SK-N-SH (cell line): ENCODE measurements at regions not wholly inside any gene's neighbourhood (a gene's known extent, or its start where the extent isn't known, plus 50 kb on each side); places are given as distances from the start of the nearest gene placed in this dataset.

Experiments used
- CTCF ChIA-PET: fragments of 300-600, 350-600 bp; formaldehyde crosslinking; extraction: SDS; loops from one replicate; lab custom pipeline; 2021; lab: Yijun Ruan, JAX
- POLR2A ChIA-PET: fragments of 350-600 bp; sonication (Branson Sonifier 250); formaldehyde crosslinking; extraction: SDS; loops from one replicate; lab custom pipeline; 2020; ENCODE audit warnings: antibody characterized with exemption, inconsistent platforms; lab: Yijun Ruan, JAX
- DNase-seq: peaks from one replicate; pipeline ENCODE4 v3.0.0; 2012
- H2AFZ ChIP-seq: fragments of 200-600 bp; sonication (generic); 2 replicates; pipeline ENCODE4 v1.8.1; 2016; ENCODE audit warnings: antibody characterized with exemption, mild to moderate bottlenecking, low read depth
- H3F3A ChIP-seq: fragments of 200-600 bp; sonication (generic); replicated peaks from 2 replicates; pipeline ENCODE3; 2016; ENCODE audit warnings: antibody characterized with exemption, mild to moderate bottlenecking; ENCODE audit not compliant: insufficient read depth
- H3K27ac ChIP-seq, 2 experiments: fragments of 200-500 bp in 1 of 2; fragments of 200-600 bp in 1 of 2; sonication (Bioruptor generic) in 1 of 2; sonication (generic), shearing (Covaris generic) in 1 of 2; 2 replicates each; pipeline versions ENCODE4 v1.5.1 to v1.6.1; 2014 to 2016; ENCODE audit warnings: low read depth in 2 of 2, inconsistent platforms in 1 of 2, low read length in 1 of 2, mild to moderate bottlenecking in 1 of 2, mixed read lengths in 1 of 2
- H3K27me3 ChIP-seq: fragments of 200-600 bp; sonication (generic), shearing (Covaris generic); 2 replicates; pipeline ENCODE4 v1.6.1; 2016; ENCODE audit warnings: mixed run types; ENCODE audit not compliant: insufficient read depth
- H3K36me3 ChIP-seq, 2 experiments: fragments of 200-500 bp in 1 of 2; fragments of 200-600 bp in 1 of 2; sonication (Bioruptor generic) in 1 of 2; sonication (generic) in 1 of 2; replicated peaks in 1 of 2; 2 replicates each; pipeline versions ENCODE3 to v1.5.1; 2014 to 2016; ENCODE audit warnings: low read length in 1 of 2, mild to moderate bottlenecking in 1 of 2; ENCODE audit not compliant: insufficient read depth in 2 of 2, control insufficient read depth in 1 of 2
- H3K4me1 ChIP-seq, 2 experiments: fragments of 200-500 bp in 1 of 2; fragments of 200-600 bp in 1 of 2; sonication (Bioruptor generic) in 1 of 2; sonication (generic), shearing (Covaris generic) in 1 of 2; 2 replicates each; pipeline versions ENCODE4 v1.5.1 to v1.6.1; 2014 to 2016; ENCODE audit warnings: low read depth in 1 of 2, low read length in 1 of 2, mixed run types in 1 of 2; ENCODE audit not compliant: insufficient read depth in 2 of 2, control insufficient read depth in 1 of 2
- H3K4me2 ChIP-seq: fragments of 200-600 bp; sonication (generic), shearing (Covaris generic); 2 replicates; pipeline ENCODE4 v1.6.1; 2017; ENCODE audit warnings: mixed run types
- H3K4me3 ChIP-seq, 2 experiments: fragments of 200-500 bp in 1 of 2; fragments of 200-600 bp in 1 of 2; sonication (Bioruptor generic) in 1 of 2; sonication (generic), shearing (Covaris generic) in 1 of 2; 2 replicates each; pipeline versions ENCODE4 v1.5.1 to v1.8.1; 2014 to 2016; ENCODE audit warnings: low read depth in 2 of 2, inconsistent platforms in 1 of 2, low read length in 1 of 2, mild to moderate bottlenecking in 1 of 2, mixed read lengths in 1 of 2, moderate library complexity in 1 of 2
- H3K79me2 ChIP-seq: fragments of 200-600 bp; sonication (generic); 2 replicates; pipeline ENCODE4 v1.8.1; 2017; ENCODE audit warnings: mild to moderate bottlenecking; ENCODE audit not compliant: insufficient read depth
- H3K9ac ChIP-seq: fragments of 200-600 bp; sonication (generic); 2 replicates; pipeline ENCODE4 v1.6.1; 2017; ENCODE audit warnings: mixed run types
- H3K9me2 ChIP-seq: fragments of 200-600 bp; sonication (generic); 2 replicates; pipeline ENCODE4 v1.6.1; 2017; ENCODE audit warnings: mixed run types
- H3K9me3 ChIP-seq: fragments of 200-600 bp; sonication (generic); 2 replicates; pipeline ENCODE4 v1.6.1; 2017; ENCODE audit warnings: mixed run types, mild to moderate bottlenecking, moderate library complexity
- H4K20me1 ChIP-seq: fragments of 200-600 bp; sonication (generic); 2 replicates; pipeline ENCODE4 v1.6.1; 2017; ENCODE audit warnings: mild to moderate bottlenecking, mixed run types; ENCODE audit not compliant: insufficient read depth
- ELF1 ChIP-seq: IDR thresholded peaks from 2 replicates; pipeline ENCODE4 v1.4.0; 2012
- EZH2phosphoT487 ChIP-seq: fragments of 200-600 bp; sonication (generic); IDR thresholded peaks from 2 replicates; pipeline ENCODE4 v1.6.1; 2017; ENCODE audit warnings: low read depth, mixed run types, mild to moderate bottlenecking, antibody characterized with exemption, moderate library complexity, borderline replicate concordance
- FOSL2 ChIP-seq: IDR thresholded peaks from 2 replicates; pipeline ENCODE4 v1.4.0; 2012; ENCODE audit warnings: low read depth, mild to moderate bottlenecking, moderate library complexity, borderline replicate concordance
- FOXJ3 ChIP-seq: sonication (generic); formaldehyde crosslinking; IDR thresholded peaks from 2 replicates; pipeline ENCODE4 v1.5.1; 2020; ENCODE audit warnings: mild to moderate bottlenecking, missing genetic modification reagents
- FOXM1 ChIP-seq: IDR thresholded peaks from 2 replicates; pipeline ENCODE4 v1.4.0; 2012; ENCODE audit warnings: low read depth, mild to moderate bottlenecking
- GABPA ChIP-seq: IDR thresholded peaks from 2 replicates; pipeline ENCODE4 v1.4.0; 2012; ENCODE audit warnings: low read depth, mild to moderate bottlenecking
- GATA2 ChIP-seq: sonication (generic); formaldehyde crosslinking; IDR thresholded peaks from 2 replicates; pipeline ENCODE4 v1.5.0; 2020; ENCODE audit warnings: mild to moderate bottlenecking, missing genetic modification reagents
- MEF2A ChIP-seq: IDR thresholded peaks from 2 replicates; pipeline ENCODE4 v1.4.0; 2012; ENCODE audit warnings: low read depth, borderline replicate concordance
- POLR2AphosphoS5 ChIP-seq: IDR thresholded peaks from 2 replicates; pipeline ENCODE4 v1.6.1; 2012; ENCODE audit warnings: low read depth, low read length
- RAD21 ChIP-seq: IDR thresholded peaks from 2 replicates; pipeline ENCODE4 v1.6.1; 2012; ENCODE audit warnings: mild to moderate bottlenecking, low read length
- RCOR1 ChIP-seq: fragments of 150-350 bp; IDR thresholded peaks from 2 replicates; pipeline ENCODE4 v1.6.1; 2017; ENCODE audit warnings: antibody characterized with exemption, low read length
- RFX5 ChIP-seq: IDR thresholded peaks from 2 replicates; pipeline ENCODE4 v1.6.1; 2012; ENCODE audit warnings: mild to moderate bottlenecking, improper control_type of control experiment, low read length
- SMC3 ChIP-seq: IDR thresholded peaks from 2 replicates; pipeline ENCODE4 v1.6.1; 2012; ENCODE audit warnings: low read depth, low read length, improper control_type of control experiment
- TAF1 ChIP-seq: IDR thresholded peaks from 2 replicates; pipeline ENCODE4 v1.6.1; 2012; ENCODE audit warnings: low read depth, mild to moderate bottlenecking, low read length, moderate library complexity, borderline replicate concordance
- TCF12 ChIP-seq: IDR thresholded peaks from 2 replicates; pipeline ENCODE4 v1.4.0; 2012
- TEAD4 ChIP-seq: IDR thresholded peaks from 2 replicates; pipeline ENCODE4 v1.4.0; 2012; ENCODE audit warnings: mild to moderate bottlenecking, borderline replicate concordance; ENCODE audit not compliant: insufficient read depth
- WGBS: methylation state at CpG from one replicate; pipeline ENCODE4 v1.1.6; 2017; ENCODE audit warnings: low lambda C conversion rate; 5-methylcytosine and 5-hydroxymethylcytosine counted together
- TF ChIP-seq, protein P1 (sequence below): IDR thresholded peaks from 2 replicates; pipeline ENCODE4 v1.4.0; 2012; ENCODE audit warnings: low read depth, borderline replicate concordance
- TF ChIP-seq, protein P2 (sequence below): IDR thresholded peaks from 2 replicates; pipeline ENCODE4; 2012
- TF ChIP-seq, protein P3 (sequence below): fragments of 150-350 bp; IDR thresholded peaks from 2 replicates; pipeline ENCODE4 v1.6.1; 2016; ENCODE audit warnings: mild to moderate bottlenecking, low read depth, low read length
- TF ChIP-seq, protein P4 (sequence below): IDR thresholded peaks from 2 replicates; pipeline ENCODE4 v1.4.0; 2012; ENCODE audit warnings: low read depth, borderline replicate concordance

DNA sequence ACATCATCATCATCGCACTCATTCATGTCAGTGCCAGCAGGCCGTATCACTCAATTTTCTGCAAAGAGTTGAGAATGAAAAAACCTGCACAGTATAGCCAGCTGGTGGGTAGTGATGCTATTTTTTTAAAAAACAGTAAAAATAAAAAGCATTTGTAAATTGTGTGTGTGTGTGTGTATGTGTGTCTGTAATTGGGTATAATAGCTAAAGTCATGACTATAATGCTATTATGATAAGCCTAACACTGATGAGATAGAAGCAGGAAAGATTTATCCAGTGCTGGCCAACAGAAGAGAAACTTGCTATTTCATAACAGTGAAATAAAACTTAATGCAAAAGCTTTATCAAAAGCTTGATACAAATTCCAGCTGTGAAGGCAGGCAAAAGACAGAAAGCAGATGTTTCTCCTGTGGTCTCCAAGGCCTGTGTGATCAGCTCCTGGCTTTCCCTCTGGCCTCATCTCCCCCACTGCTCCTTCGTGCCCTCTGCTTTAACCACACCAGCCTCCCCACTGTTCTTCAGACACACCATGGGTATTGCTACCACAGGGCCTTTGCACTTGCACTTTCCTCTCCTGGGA is 206.2 kb upstream of the IRX5 start:
- CTCF ChIA-PET, result interaction anchor here (1.2 kb wide), 1 partner anchor 18 kb away, joined by 3 read pairs; no protein-coding TSS in a partner anchor
- H3K27ac ChIP-seq, result no peak overlapping the region
- H3K27me3 ChIP-seq, result no peaks in the 10 kb centered on the region
- no peaks in the 10 kb centered on the region for H3K9me2 ChIP-seq
- no peaks in the 10 kb centered on the region for H3F3A ChIP-seq
- WGBS, result 45% methylated on average over 3 of the region's 3 CpGs
- no peaks in the 10 kb centered on the region for H3K36me3 ChIP-seq
- no peaks in the 10 kb centered on the region for H3K79me2 ChIP-seq
- TF ChIP-seq TAF1 (no peak), RFX5 (no peak), TCF12 (no peak), TEAD4 (no peak), RAD21 (no peak), EZH2phosphoT487 (no peak), MEF2A (no peak), GABPA (no peak), FOSL2 (no peak), FOXM1 (no peak), POLR2AphosphoS5 (no peak), GATA2 (CRISPR knock-in tag) (no peak), ELF1 (no peak)
- TF ChIP-seq, protein P1, sequence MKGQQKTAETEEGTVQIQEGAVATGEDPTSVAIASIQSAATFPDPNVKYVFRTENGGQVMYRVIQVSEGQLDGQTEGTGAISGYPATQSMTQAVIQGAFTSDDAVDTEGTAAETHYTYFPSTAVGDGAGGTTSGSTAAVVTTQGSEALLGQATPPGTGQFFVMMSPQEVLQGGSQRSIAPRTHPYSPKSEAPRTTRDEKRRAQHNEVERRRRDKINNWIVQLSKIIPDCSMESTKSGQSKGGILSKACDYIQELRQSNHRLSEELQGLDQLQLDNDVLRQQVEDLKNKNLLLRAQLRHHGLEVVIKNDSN, result no peak
- TF ChIP-seq, protein P2, sequence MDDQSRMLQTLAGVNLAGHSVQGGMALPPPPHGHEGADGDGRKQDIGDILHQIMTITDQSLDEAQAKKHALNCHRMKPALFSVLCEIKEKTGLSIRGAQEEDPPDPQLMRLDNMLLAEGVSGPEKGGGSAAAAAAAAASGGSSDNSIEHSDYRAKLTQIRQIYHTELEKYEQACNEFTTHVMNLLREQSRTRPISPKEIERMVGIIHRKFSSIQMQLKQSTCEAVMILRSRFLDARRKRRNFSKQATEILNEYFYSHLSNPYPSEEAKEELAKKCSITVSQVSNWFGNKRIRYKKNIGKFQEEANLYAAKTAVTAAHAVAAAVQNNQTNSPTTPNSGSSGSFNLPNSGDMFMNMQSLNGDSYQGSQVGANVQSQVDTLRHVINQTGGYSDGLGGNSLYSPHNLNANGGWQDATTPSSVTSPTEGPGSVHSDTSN, result no peak
- TF ChIP-seq, protein P3, sequence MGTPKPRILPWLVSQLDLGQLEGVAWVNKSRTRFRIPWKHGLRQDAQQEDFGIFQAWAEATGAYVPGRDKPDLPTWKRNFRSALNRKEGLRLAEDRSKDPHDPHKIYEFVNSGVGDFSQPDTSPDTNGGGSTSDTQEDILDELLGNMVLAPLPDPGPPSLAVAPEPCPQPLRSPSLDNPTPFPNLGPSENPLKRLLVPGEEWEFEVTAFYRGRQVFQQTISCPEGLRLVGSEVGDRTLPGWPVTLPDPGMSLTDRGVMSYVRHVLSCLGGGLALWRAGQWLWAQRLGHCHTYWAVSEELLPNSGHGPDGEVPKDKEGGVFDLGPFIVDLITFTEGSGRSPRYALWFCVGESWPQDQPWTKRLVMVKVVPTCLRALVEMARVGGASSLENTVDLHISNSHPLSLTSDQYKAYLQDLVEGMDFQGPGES, result no peak
- DNase-seq, result no peak
- H3K9me3 ChIP-seq, result no peaks in the 10 kb centered on the region
- H3K4me2 ChIP-seq, result no peak overlapping the region
- POLR2A ChIA-PET, result no interaction called here
- no peak overlapping the region for H2AFZ ChIP-seq
- H3K4me3 ChIP-seq, result no peak overlapping the region
- H3K9ac ChIP-seq, result no peak overlapping the region
- H4K20me1 ChIP-seq, result no peaks in the 10 kb centered on the region
- H3K4me1 ChIP-seq, result no peaks in the 10 kb centered on the region

DNA sequence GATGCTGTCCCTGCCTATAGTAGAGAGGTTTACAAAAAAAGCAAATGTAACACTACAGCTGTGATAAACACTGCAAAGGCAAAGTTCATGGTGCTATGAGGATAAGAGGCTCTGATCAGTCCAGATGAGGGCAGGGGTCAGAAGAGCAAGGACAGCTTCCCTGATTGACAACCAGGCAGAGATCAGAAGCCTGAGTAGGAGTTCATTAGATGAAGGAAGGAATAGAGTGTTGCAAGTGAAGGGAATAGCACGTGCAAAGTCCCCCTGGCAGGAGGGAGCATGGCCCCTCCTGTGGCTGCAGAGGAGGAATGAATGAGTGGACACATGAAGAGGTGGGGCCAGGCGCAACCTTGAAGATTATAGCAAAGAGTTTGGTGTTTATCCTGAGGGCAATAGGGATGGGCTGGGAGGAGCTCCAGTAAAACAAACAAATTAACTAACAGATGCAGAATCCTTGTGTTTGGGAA is 208.4 kb upstream of the IRX5 start:
- ChIA-PET CTCF (interaction anchor here (0.6 kb wide), 1 partner anchor 38 kb away, joined by 3 read pairs; no protein-coding TSS in a partner anchor), POLR2A (no interaction called here)
- Histone ChIP-seq H3K4me1 (peaks cover 0 to 4% of the 10 kb centered on the region in 2 experiments; a peak in 1 of 4 replicates), H3K79me2 (no peaks in the 10 kb centered on the region), H3K9me3 (no peaks in the 10 kb centered on the region)
- DNase-seq, result no peak
- 37% methylated on average over 2 of the region's 2 CpGs for WGBS
- no peak for TF ChIP-seq FOXJ3 (CRISPR knock-in tag)
- no peak for TF ChIP-seq RCOR1
- TF ChIP-seq FOSL2, result no peak
- TF ChIP-seq TEAD4, result no peak
- no peak for TF ChIP-seq EZH2phosphoT487
- TF ChIP-seq, protein P3, result no peak
- TF ChIP-seq, protein P4, sequence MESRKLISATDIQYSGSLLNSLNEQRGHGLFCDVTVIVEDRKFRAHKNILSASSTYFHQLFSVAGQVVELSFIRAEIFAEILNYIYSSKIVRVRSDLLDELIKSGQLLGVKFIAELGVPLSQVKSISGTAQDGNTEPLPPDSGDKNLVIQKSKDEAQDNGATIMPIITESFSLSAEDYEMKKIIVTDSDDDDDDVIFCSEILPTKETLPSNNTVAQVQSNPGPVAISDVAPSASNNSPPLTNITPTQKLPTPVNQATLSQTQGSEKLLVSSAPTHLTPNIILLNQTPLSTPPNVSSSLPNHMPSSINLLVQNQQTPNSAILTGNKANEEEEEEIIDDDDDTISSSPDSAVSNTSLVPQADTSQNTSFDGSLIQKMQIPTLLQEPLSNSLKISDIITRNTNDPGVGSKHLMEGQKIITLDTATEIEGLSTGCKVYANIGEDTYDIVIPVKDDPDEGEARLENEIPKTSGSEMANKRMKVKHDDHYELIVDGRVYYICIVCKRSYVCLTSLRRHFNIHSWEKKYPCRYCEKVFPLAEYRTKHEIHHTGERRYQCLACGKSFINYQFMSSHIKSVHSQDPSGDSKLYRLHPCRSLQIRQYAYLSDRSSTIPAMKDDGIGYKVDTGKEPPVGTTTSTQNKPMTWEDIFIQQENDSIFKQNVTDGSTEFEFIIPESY, result no peak
- TF ChIP-seq FOXM1, result no peak
- TF ChIP-seq SMC3, result no peak
- TF ChIP-seq MEF2A, result no peak
- TF ChIP-seq, all 33 proteins: peak for 0
- no peak overlapping the region for H3K4me3 ChIP-seq
- H3K36me3 ChIP-seq, result no peaks in the 10 kb centered on the region
- no peaks in the 10 kb centered on the region for H4K20me1 ChIP-seq
- H2AFZ ChIP-seq, result no peak overlapping the region
- no peaks in the 10 kb centered on the region for H3K27me3 ChIP-seq
- H3K9me2 ChIP-seq, result no peaks in the 10 kb centered on the region
- no peak overlapping the region for H3K9ac ChIP-seq
- H3F3A ChIP-seq, result no peaks in the 10 kb centered on the region
- no peak overlapping the region for H3K4me2 ChIP-seq
- no peak overlapping the region for H3K27ac ChIP-seq
